Tibial nerve (tissue), 4 donors: ENCODE measurements at regions not wholly inside any gene's neighbourhood (a gene's known extent, or its start where the extent isn't known, plus 50 kb on each side); places are given as distances from the start of the nearest gene placed in this dataset.

Experiments used
- EP300 ChIP-seq, 2 donors: sonication (generic); formaldehyde crosslinking; IDR thresholded peaks; one replicate each; pipeline ENCODE4 v1.6.1; 2017; ENCODE audit warnings: antibody characterized with exemption in 2 of 2, mild to moderate bottlenecking in 1 of 2
- POLR2A ChIP-seq, 2 donors: fragments of 450-650 bp; IDR thresholded peaks; one replicate each; pipeline ENCODE4 v1.6.1; 2017; ENCODE audit warnings: antibody characterized with exemption in 2 of 2, mild to moderate bottlenecking in 2 of 2, moderate library complexity in 2 of 2
- TF ChIP-seq, protein P1 (sequence below), 5 experiments: fragments of 200-600 bp in 3 of 5; fragments of 450-650 bp in 2 of 5; sonication (generic) in 3 of 5; IDR thresholded peaks; one replicate each; pipeline ENCODE4 v1.5.1; 2016 to 2019; ENCODE audit warnings: antibody characterized with exemption in 5 of 5, mild to moderate bottlenecking in 3 of 5, moderate library complexity in 2 of 5

DNA sequence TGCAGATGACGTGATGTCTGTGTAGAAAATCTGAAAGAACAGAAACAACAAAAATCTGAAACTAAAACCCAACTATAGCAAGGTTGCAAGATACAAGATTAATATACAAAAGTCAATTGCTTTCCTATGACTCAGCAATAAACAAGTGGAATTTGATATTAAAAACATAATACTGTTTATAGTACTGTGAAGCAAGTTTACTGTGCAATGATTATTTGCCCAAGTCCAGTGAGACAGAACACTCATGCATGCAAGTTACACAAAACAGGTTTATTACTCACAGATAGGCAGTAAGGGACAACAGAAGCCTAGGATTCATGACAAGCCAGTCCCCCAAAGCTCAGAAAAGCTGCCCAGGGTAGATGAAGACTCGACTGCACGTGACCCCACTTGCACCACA lies 62.4 kb upstream of the RAB4A start:
- TF ChIP-seq, protein P1, sequence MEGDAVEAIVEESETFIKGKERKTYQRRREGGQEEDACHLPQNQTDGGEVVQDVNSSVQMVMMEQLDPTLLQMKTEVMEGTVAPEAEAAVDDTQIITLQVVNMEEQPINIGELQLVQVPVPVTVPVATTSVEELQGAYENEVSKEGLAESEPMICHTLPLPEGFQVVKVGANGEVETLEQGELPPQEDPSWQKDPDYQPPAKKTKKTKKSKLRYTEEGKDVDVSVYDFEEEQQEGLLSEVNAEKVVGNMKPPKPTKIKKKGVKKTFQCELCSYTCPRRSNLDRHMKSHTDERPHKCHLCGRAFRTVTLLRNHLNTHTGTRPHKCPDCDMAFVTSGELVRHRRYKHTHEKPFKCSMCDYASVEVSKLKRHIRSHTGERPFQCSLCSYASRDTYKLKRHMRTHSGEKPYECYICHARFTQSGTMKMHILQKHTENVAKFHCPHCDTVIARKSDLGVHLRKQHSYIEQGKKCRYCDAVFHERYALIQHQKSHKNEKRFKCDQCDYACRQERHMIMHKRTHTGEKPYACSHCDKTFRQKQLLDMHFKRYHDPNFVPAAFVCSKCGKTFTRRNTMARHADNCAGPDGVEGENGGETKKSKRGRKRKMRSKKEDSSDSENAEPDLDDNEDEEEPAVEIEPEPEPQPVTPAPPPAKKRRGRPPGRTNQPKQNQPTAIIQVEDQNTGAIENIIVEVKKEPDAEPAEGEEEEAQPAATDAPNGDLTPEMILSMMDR (IDR thresholded peaks at IDR 0.05): no peak
- TF ChIP-seq EP300 (IDR thresholded peaks at IDR 0.05) (no peak), POLR2A (IDR thresholded peaks at IDR 0.05) (no peak)
